Rectal smooth muscle tissue (tissue), 1 donor: ENCODE measurements at regions not wholly inside any gene's neighbourhood (a gene's known extent, or its start where the extent isn't known, plus 50 kb on each side); places are given as distances from the start of the nearest gene placed in this dataset.

Experiments used
- H3K27ac ChIP-seq: one replicate; pipeline ENCODE4 v1.7.0; 2013; ENCODE audit warnings: low read depth, low read length, inconsistent platforms
- H3K27me3 ChIP-seq: one replicate; pipeline ENCODE4 v1.7.0; 2013; ENCODE audit warnings: low read length; ENCODE audit not compliant: control insufficient read depth, insufficient read depth
- H3K36me3 ChIP-seq: one replicate; pipeline ENCODE4 v1.7.0; 2013; ENCODE audit warnings: low read length; ENCODE audit not compliant: control insufficient read depth, insufficient read depth
- H3K4me1 ChIP-seq: one replicate; pipeline ENCODE4 v1.7.0; 2013; ENCODE audit warnings: low read length; ENCODE audit not compliant: control insufficient read depth, insufficient read depth
- H3K4me3 ChIP-seq: one replicate; pipeline ENCODE4 v1.7.0; 2013; ENCODE audit warnings: low read length
- H3K9ac ChIP-seq: one replicate; pipeline ENCODE4 v1.7.0; 2013; ENCODE audit warnings: low read length

GRCh38 chr18:10271481-10271880, 183.0 kb upstream of the APCDD1 start:
- Histone ChIP-seq H3K9ac (no peak overlapping the region), H3K27me3 (no peaks in the 10 kb centered on the region), H3K36me3 (no peaks in the 10 kb centered on the region), H3K4me3 (no peak overlapping the region), H3K27ac (no peak overlapping the region), H3K4me1 (no peaks in the 10 kb centered on the region)

GRCh38 chr18:10274301-10274700, 180.1 kb upstream of the APCDD1 start:
- Histone ChIP-seq H3K4me1 (no peaks in the 10 kb centered on the region), H3K27me3 (no peaks in the 10 kb centered on the region), H3K36me3 (no peaks in the 10 kb centered on the region), H3K4me3 (no peak overlapping the region), H3K9ac (no peak overlapping the region), H3K27ac (no peak overlapping the region)

GRCh38 chr18:10275486-10275885, 178.9 kb upstream of the APCDD1 start:
- no peak overlapping the region for H3K4me3 ChIP-seq
- H3K36me3 ChIP-seq: no peaks in the 10 kb centered on the region
- H3K4me1 ChIP-seq: no peaks in the 10 kb centered on the region
- H3K27me3 ChIP-seq: no peaks in the 10 kb centered on the region
- H3K27ac ChIP-seq: no peak overlapping the region
- no peak overlapping the region for H3K9ac ChIP-seq

- Histone ChIP-seq H3K27ac (no peak overlapping the region), H3K4me3 (no peak overlapping the region), H3K9ac (no peak overlapping the region), H3K27me3 (no peaks in the 10 kb centered on the region), H3K36me3 (no peaks in the 10 kb centered on the region), H3K4me1 (no peaks in the 10 kb centered on the region)
Observed at GRCh38 chr18:10278265-10278664, 176.2 kb upstream of the APCDD1 start.

GRCh38 chr18:10279471-10279870, 175.0 kb upstream of the APCDD1 start:
- H3K9ac ChIP-seq: no peak overlapping the region
- no peak overlapping the region for H3K27ac ChIP-seq
- H3K4me3 ChIP-seq: no peak overlapping the region
- no peaks in the 10 kb centered on the region for H3K4me1 ChIP-seq
- H3K27me3 ChIP-seq: no peaks in the 10 kb centered on the region
- H3K36me3 ChIP-seq: no peaks in the 10 kb centered on the region

GRCh38 chr18:10279905-10280644, 174.4 kb upstream of the APCDD1 start:
- Histone ChIP-seq H3K4me3 (no peak overlapping the region), H3K27ac (no peak overlapping the region), H3K4me1 (no peaks in the 10 kb centered on the region), H3K36me3 (no peaks in the 10 kb centered on the region), H3K9ac (no peak overlapping the region), H3K27me3 (no peaks in the 10 kb centered on the region)

GRCh38 chr18:10284540-10285282, 169.7 kb upstream of the APCDD1 start:
- H3K27me3 ChIP-seq: no peaks in the 10 kb centered on the region
- no peaks in the 10 kb centered on the region for H3K36me3 ChIP-seq
- no peak overlapping the region for H3K9ac ChIP-seq
- no peak overlapping the region for H3K4me3 ChIP-seq
- no peak overlapping the region for H3K27ac ChIP-seq
- no peaks in the 10 kb centered on the region for H3K4me1 ChIP-seq

- Histone ChIP-seq H3K36me3 (no peaks in the 10 kb centered on the region), H3K4me3 (no peak overlapping the region), H3K4me1 (no peaks in the 10 kb centered on the region), H3K27me3 (no peaks in the 10 kb centered on the region), H3K27ac (no peak overlapping the region), H3K9ac (no peak overlapping the region)
Observed at GRCh38 chr18:10285283-10285640, 169.2 kb upstream of the APCDD1 start.

- H3K27ac ChIP-seq: no peak overlapping the region
- H3K27me3 ChIP-seq: no peaks in the 10 kb centered on the region
- no peak overlapping the region for H3K9ac ChIP-seq
- H3K4me1 ChIP-seq: no peaks in the 10 kb centered on the region
- no peaks in the 10 kb centered on the region for H3K36me3 ChIP-seq
- H3K4me3 ChIP-seq: no peak overlapping the region
Observed at GRCh38 chr18:10286580-10287150, 167.8 kb upstream of the APCDD1 start.

GRCh38 chr18:10289251-10289650, 165.2 kb upstream of the APCDD1 start:
- no peaks in the 10 kb centered on the region for H3K27me3 ChIP-seq
- H3K4me3 ChIP-seq: no peak overlapping the region

GRCh38 chr18:10289951-10290637, 164.3 kb upstream of the APCDD1 start:
- Histone ChIP-seq H3K27me3 (no peaks in the 10 kb centered on the region), H3K4me1 (no peaks in the 10 kb centered on the region), H3K36me3 (no peaks in the 10 kb centered on the region), H3K27ac (peak overlapping the region; percentile 19), H3K4me3 (no peak overlapping the region), H3K9ac (no peak overlapping the region)

More at GRCh38 chr18:10289251-10289650, 165.2 kb upstream of the APCDD1 start:
- Histone ChIP-seq H3K9ac (no peak overlapping the region), H3K36me3 (no peaks in the 10 kb centered on the region), H3K4me1 (no peaks in the 10 kb centered on the region), H3K27ac (no peak overlapping the region)

GRCh38 chr18:10290638-10291235, 163.7 kb upstream of the APCDD1 start:
- H3K27ac ChIP-seq: peak overlapping the region; percentile 19
- H3K27me3 ChIP-seq: no peaks in the 10 kb centered on the region
- H3K4me1 ChIP-seq: no peaks in the 10 kb centered on the region

More at GRCh38 chr18:10290638-10291235, 163.7 kb upstream of the APCDD1 start:
- H3K4me3 ChIP-seq: no peak overlapping the region
- no peaks in the 10 kb centered on the region for H3K36me3 ChIP-seq
- no peak overlapping the region for H3K9ac ChIP-seq
